Fibroblast of lung (primary cell): ENCODE measurements at regions not wholly inside any gene's neighbourhood (a gene's known extent, or its start where the extent isn't known, plus 50 kb on each side); places are given as distances from the start of the nearest gene placed in this dataset.

ENCODE experiments used
- EZH2 ChIP-seq: IDR thresholded peaks from 2 replicates; pipeline ENCODE4 v1.5.1; 2012; ENCODE audit warnings: low read length, control low read depth, mild to moderate bottlenecking; ENCODE audit errors: missing control alignments
- TF ChIP-seq, protein P1 (sequence below), 2 donors: IDR thresholded peaks in 1 of 2; conservative IDR thresholded peaks in 1 of 2; 1 replicate in 1 of 2; 2 replicates in 1 of 2; pipeline ENCODE4 v1.5.1; 2011 to 2012; ENCODE audit warnings: low read length in 2 of 2, control low read depth in 1 of 2, inconsistent platforms in 1 of 2, low read depth in 1 of 2, mild to moderate bottlenecking in 1 of 2

DNA sequence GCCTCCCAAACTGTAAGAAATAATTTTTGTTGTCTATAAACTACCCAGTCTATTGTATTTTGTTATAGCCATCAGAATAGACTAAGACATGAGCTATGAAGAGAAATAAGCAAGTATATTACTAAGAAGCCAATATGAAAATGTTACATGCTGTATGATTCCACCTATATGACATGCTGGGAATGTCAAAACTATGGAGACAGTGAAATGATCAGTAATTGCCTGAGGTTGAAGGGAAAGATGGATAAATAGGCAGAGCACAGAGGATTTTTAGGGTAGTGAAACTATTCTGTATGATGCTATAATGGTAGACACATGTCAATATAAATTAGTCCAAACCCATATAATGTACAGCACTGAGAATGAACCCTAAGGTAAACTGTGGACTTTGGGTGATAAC is 261.3 kb upstream of the PCDH15 start:
- TF ChIP-seq, protein P1, sequence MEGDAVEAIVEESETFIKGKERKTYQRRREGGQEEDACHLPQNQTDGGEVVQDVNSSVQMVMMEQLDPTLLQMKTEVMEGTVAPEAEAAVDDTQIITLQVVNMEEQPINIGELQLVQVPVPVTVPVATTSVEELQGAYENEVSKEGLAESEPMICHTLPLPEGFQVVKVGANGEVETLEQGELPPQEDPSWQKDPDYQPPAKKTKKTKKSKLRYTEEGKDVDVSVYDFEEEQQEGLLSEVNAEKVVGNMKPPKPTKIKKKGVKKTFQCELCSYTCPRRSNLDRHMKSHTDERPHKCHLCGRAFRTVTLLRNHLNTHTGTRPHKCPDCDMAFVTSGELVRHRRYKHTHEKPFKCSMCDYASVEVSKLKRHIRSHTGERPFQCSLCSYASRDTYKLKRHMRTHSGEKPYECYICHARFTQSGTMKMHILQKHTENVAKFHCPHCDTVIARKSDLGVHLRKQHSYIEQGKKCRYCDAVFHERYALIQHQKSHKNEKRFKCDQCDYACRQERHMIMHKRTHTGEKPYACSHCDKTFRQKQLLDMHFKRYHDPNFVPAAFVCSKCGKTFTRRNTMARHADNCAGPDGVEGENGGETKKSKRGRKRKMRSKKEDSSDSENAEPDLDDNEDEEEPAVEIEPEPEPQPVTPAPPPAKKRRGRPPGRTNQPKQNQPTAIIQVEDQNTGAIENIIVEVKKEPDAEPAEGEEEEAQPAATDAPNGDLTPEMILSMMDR (conservative IDR thresholded peaks at IDR 0.05 in 1 of 2, IDR thresholded peaks at IDR 0.05 in 1 of 2; ENCODE audit: low read depth in 1 of 2, low read length in 2 of 2), result no peak
- no peak for TF ChIP-seq EZH2
